ENCODE measurements at regions not wholly inside any gene's neighbourhood (a gene's known extent, or its start where the extent isn't known, plus 50 kb on each side); places are given as distances from the start of the nearest gene placed in this dataset.
A peak's percentile ranks its signal among the peaks of the same experiment; 100 is the strongest.

- H3K36me3 ChIP-seq (ENCODE audit: insufficient read depth, low read depth, low read length) = no peaks in the 10 kb centered on the region
These were observed 268.5 kb upstream of the MARCKS start for GRCh38 chr6:113588646-113589045.

GRCh38 chr6:113591896-113592827 is 265.0 kb upstream of the MARCKS start:
- peaks cover 29% of the 10 kb centered on the region for H3K4me1 ChIP-seq (ENCODE audit: insufficient read depth, low read length)
- peak overlapping the region; percentile 14; the same call in 1 of the 2 replicates for H3K9ac ChIP-seq (ENCODE audit: low read depth, low read length)
- H3K9me3 ChIP-seq (ENCODE audit: insufficient read depth, low read depth, low read length) = no peaks in the 10 kb centered on the region
- H3K36me3 ChIP-seq (ENCODE audit: insufficient read depth, low read depth, low read length) = no peaks in the 10 kb centered on the region
- peak overlapping the region; percentile 7 for H3K27ac ChIP-seq (ENCODE audit: low read length)
- no peaks in the 10 kb centered on the region for H3K27me3 ChIP-seq (ENCODE audit: insufficient read depth, low read length)
- peak overlapping the region; percentile 48; the same call in 1 of the 2 replicates for H3K4me3 ChIP-seq (ENCODE audit: low read length)

More at GRCh38 chr6:113588646-113589045, 268.5 kb upstream of the MARCKS start:
- Histone ChIP-seq H3K27me3 (ENCODE audit: insufficient read depth, low read length) (no peaks in the 10 kb centered on the region), H3K9me3 (ENCODE audit: insufficient read depth, low read depth, low read length) (no peaks in the 10 kb centered on the region), H3K9ac (ENCODE audit: low read depth, low read length) (no peak overlapping the region), H3K27ac (ENCODE audit: low read length) (peak overlapping the region; percentile 69), H3K4me3 (ENCODE audit: low read length) (no peak overlapping the region), H3K4me1 (ENCODE audit: insufficient read depth, low read length) (peaks cover 37% of the 10 kb centered on the region)

DNA sequence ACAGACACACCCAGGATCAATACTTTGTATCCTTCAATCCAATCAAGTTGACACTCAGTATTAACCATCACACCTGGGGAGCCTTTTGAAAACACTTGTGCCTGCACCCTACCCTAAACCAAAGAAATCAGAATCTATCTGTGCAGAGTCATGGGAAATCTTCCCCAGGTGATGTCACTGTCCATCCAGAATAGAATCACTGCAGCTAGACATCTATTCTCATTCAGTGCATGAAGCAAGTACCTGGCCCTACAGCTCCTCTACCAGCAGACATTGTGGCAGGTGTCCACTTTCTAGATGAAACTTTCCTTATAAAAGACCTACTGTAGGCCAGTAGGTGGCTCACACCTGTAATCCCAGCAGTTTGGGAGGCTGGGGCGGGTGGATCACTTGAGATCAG is 262.4 kb upstream of the MARCKS start:
- H3K9ac ChIP-seq (ENCODE audit: low read depth, low read length) = no peak overlapping the region
- no peaks in the 10 kb centered on the region for H3K27me3 ChIP-seq (ENCODE audit: insufficient read depth, low read length)
- no peaks in the 10 kb centered on the region for H3K36me3 ChIP-seq (ENCODE audit: insufficient read depth, low read depth, low read length)
- H3K4me1 ChIP-seq (ENCODE audit: insufficient read depth, low read length) = peaks cover 19% of the 10 kb centered on the region
- H3K9me3 ChIP-seq (ENCODE audit: insufficient read depth, low read depth, low read length) = no peaks in the 10 kb centered on the region
- no peak overlapping the region for H3K27ac ChIP-seq (ENCODE audit: low read length)
- no peak overlapping the region for H3K4me3 ChIP-seq (ENCODE audit: low read length)

DNA sequence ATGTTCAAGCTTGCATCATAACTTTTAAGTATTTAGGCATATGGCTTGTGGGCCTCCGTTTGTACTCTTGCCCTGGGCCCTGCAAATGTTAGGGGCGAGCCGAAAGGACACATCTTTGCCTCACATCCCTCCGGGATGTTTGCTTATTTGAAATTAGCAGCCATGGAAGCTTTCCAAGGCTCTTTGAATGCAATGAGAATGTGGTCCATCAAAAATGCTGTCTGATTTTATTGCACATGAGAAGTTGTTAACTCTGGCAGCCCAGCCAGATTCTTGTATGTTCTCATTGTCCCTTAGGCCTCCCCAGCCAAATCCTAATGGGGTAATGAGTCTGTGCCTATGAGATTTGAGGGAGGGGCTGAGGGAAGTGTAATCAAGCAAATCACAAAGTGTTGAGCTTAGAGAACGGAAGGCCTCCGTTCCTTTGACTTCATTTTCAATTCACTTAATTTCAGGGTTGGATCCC is 261.2 kb upstream of the MARCKS start:
- Histone ChIP-seq H3K4me3 (ENCODE audit: low read length) (no peak overlapping the region), H3K27ac (ENCODE audit: low read length) (no peak overlapping the region), H3K9ac (ENCODE audit: low read depth, low read length) (no peak overlapping the region)

DNA sequence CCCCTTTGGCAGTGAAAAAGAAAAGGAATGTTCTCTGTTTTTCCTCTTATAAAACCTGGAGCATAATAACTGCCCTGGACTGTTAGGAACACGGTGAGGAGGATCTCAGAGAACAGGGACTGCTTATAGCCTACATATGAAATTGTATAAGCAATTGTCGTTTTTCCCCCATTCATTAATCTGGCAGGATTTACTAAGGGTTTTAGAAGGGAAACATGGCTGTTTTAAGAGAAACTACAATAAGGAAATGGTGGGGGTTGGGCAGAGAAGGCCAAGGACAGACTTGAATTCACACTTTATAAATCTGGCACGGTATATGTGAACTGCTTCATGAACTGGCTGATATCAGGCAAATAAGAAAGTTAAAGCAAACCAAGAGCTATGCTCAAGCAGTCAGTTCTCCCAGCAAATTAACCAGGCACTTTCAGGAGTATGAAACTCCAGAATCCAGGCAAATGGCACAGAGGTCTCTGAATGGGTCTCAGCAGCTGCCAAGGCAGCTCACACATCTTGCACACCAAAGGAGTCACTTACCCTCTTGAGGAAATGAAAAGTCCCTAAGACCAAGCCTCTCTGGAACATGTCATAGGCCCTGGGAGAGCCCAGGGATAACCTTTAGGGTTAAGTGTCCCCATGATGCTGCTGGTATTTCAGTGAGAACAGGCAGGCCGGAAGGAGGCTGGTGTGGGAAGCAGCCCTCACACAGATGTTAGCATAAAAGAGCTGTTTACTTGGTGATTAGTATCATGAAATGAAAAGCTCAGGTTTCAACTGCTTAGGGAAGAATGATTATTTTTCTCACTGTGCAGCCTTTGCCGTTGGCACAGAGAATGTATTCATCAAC is 260.5 kb upstream of the MARCKS start:
- no peaks in the 10 kb centered on the region for H3K27me3 ChIP-seq (ENCODE audit: insufficient read depth, low read length)
- H3K9ac ChIP-seq (ENCODE audit: low read depth, low read length) = no peak overlapping the region
- H3K4me1 ChIP-seq (ENCODE audit: insufficient read depth, low read length) = peaks cover 17% of the 10 kb centered on the region
- H3K36me3 ChIP-seq (ENCODE audit: insufficient read depth, low read depth, low read length) = no peaks in the 10 kb centered on the region
- no peak overlapping the region for H3K4me3 ChIP-seq (ENCODE audit: low read length)
- H3K9me3 ChIP-seq (ENCODE audit: insufficient read depth, low read depth, low read length) = no peaks in the 10 kb centered on the region
- H3K27ac ChIP-seq (ENCODE audit: low read length) = no peak overlapping the region

More for the DNA sequence above, 261.2 kb upstream of the MARCKS start:
- Histone ChIP-seq H3K9me3 (ENCODE audit: insufficient read depth, low read depth, low read length) (no peaks in the 10 kb centered on the region), H3K36me3 (ENCODE audit: insufficient read depth, low read depth, low read length) (no peaks in the 10 kb centered on the region), H3K27me3 (ENCODE audit: insufficient read depth, low read length) (no peaks in the 10 kb centered on the region), H3K4me1 (ENCODE audit: insufficient read depth, low read length) (peaks cover 19% of the 10 kb centered on the region)

GRCh38 chr6:113597231-113597583 is 259.9 kb upstream of the MARCKS start:
- H3K27ac ChIP-seq (ENCODE audit: low read length) = no peak overlapping the region

GRCh38 chr6:113598786-113599185 is 258.4 kb upstream of the MARCKS start:
- no peaks in the 10 kb centered on the region for H3K36me3 ChIP-seq (ENCODE audit: insufficient read depth, low read depth, low read length)
- H3K4me3 ChIP-seq (ENCODE audit: low read length) = no peak overlapping the region
- H3K27ac ChIP-seq (ENCODE audit: low read length) = no peak overlapping the region
- no peaks in the 10 kb centered on the region for H3K9me3 ChIP-seq (ENCODE audit: insufficient read depth, low read depth, low read length)
- H3K9ac ChIP-seq (ENCODE audit: low read depth, low read length) = no peak overlapping the region
- no peaks in the 10 kb centered on the region for H3K27me3 ChIP-seq (ENCODE audit: insufficient read depth, low read length)
- peaks cover 5% of the 10 kb centered on the region; the same call in 1 of the 2 replicates for H3K4me1 ChIP-seq (ENCODE audit: insufficient read depth, low read length)

More at GRCh38 chr6:113597231-113597583, 259.9 kb upstream of the MARCKS start:
- H3K9me3 ChIP-seq (ENCODE audit: insufficient read depth, low read depth, low read length) = no peaks in the 10 kb centered on the region
- no peaks in the 10 kb centered on the region for H3K27me3 ChIP-seq (ENCODE audit: insufficient read depth, low read length)
- H3K4me3 ChIP-seq (ENCODE audit: low read length) = no peak overlapping the region
- H3K36me3 ChIP-seq (ENCODE audit: insufficient read depth, low read depth, low read length) = no peaks in the 10 kb centered on the region
- H3K4me1 ChIP-seq (ENCODE audit: insufficient read depth, low read length) = peaks cover 11% of the 10 kb centered on the region; the same call in 1 of the 2 replicates
- H3K9ac ChIP-seq (ENCODE audit: low read depth, low read length) = no peak overlapping the region

- Histone ChIP-seq H3K9me3 (ENCODE audit: insufficient read depth, low read depth, low read length) (no peaks in the 10 kb centered on the region), H3K9ac (ENCODE audit: low read depth, low read length) (no peak overlapping the region), H3K36me3 (ENCODE audit: insufficient read depth, low read depth, low read length) (no peaks in the 10 kb centered on the region), H3K27me3 (ENCODE audit: insufficient read depth, low read length) (no peaks in the 10 kb centered on the region), H3K4me1 (ENCODE audit: insufficient read depth, low read length) (peaks cover 5% of the 10 kb centered on the region; the same call in 1 of the 2 replicates), H3K4me3 (ENCODE audit: low read length) (no peak overlapping the region), H3K27ac (ENCODE audit: low read length) (no peak overlapping the region)
These were observed 257.7 kb upstream of the MARCKS start for GRCh38 chr6:113599444-113599843.

- Histone ChIP-seq H3K9ac (ENCODE audit: low read depth, low read length) (no peak overlapping the region), H3K27ac (ENCODE audit: low read length) (no peak overlapping the region), H3K9me3 (ENCODE audit: insufficient read depth, low read depth, low read length) (no peaks in the 10 kb centered on the region), H3K27me3 (ENCODE audit: insufficient read depth, low read length) (no peaks in the 10 kb centered on the region), H3K36me3 (ENCODE audit: insufficient read depth, low read depth, low read length) (no peaks in the 10 kb centered on the region), H3K4me3 (ENCODE audit: low read length) (no peak overlapping the region), H3K4me1 (ENCODE audit: insufficient read depth, low read length) (peaks cover 5% of the 10 kb centered on the region; the same call in 1 of the 2 replicates)
These were observed 256.4 kb upstream of the MARCKS start for GRCh38 chr6:113600551-113601339.

GRCh38 chr6:113607821-113608545 is 249.2 kb upstream of the MARCKS start:
- Histone ChIP-seq H3K4me3 (ENCODE audit: low read length) (no peak overlapping the region), H3K36me3 (ENCODE audit: insufficient read depth, low read depth, low read length) (no peaks in the 10 kb centered on the region), H3K9me3 (ENCODE audit: insufficient read depth, low read depth, low read length) (no peaks in the 10 kb centered on the region), H3K27ac (ENCODE audit: low read length) (no peak overlapping the region), H3K9ac (ENCODE audit: low read depth, low read length) (no peak overlapping the region), H3K27me3 (ENCODE audit: insufficient read depth, low read length) (no peaks in the 10 kb centered on the region), H3K4me1 (ENCODE audit: insufficient read depth, low read length) (peaks cover 3% of the 10 kb centered on the region; the same call in 1 of the 2 replicates)

Measured in iPS-20b (cell line).